ELR (cell line): ENCODE measurements at regions not wholly inside any gene's neighbourhood (a gene's known extent, or its start where the extent isn't known, plus 50 kb on each side); places are given as distances from the start of the nearest gene placed in this dataset.
"Not testable (repeated sequence)": the region's sequence is repeated elsewhere in the genome, so short reads cannot be mapped to it uniquely, and the experiment has no call there.

ENCODE experiments used
- DNase-seq: peaks from one replicate; pipeline ENCODE4 v3.0.0-alpha.2; 2015; ENCODE audit warnings: low read depth

DNA sequence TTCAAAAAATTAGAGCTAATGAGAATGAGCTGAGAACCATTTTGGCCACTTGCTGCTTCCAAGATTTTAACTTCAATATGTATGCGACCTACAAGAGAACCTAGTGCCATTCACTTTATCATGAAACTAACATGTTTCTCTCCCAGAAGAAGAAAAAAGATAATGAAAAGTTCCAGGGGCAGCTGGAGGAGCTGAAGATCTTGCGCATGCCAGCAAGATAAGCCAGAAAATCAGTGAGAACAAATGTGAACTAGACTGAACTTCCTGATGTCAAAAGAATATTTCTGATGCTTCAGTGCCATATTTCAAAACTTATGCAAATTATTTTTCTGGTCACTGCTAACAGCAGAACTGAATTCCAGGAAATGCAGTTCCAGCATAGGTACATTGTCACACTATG, 1265.1 kb downstream of the BRINP3 start:
- no peak for DNase-seq

DNA sequence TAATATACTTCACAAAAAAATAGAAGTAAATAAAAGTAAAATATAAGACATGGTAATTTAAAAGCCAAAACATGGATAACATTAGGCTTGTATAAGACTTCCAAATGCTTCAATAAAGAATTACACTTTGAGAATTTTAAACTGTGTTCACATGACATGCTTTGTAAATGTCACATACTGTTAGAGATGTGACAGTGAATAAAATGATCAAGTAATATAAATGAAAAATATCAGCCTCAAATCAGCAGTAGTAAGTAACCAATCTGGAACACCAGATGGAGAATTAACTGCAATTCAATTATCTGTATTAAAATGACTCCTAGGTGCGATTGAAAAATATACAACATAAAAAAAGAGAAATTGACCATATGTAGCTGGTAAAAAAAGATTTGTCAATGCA, 1260.8 kb downstream of the BRINP3 start:
- DNase-seq, result no peak

DNA sequence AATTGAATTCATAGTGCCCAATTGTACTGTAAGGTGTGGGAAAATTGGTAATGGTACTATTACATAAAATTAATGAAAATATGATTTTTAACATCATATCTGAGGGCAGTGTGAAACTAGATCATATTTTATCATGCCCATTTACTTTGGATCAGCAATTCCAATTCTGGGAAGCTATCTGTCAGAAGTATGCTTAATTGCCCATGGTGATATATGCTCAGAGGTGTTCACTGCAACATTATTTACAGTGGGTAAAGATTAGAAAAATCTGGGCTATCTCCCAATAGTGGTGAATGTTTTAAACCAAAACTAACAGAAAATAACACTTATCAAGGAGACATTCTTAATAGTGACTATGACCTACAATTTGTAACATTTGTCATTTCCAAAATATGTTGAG, 1260.0 kb downstream of the BRINP3 start:
- no peak for DNase-seq

DNA sequence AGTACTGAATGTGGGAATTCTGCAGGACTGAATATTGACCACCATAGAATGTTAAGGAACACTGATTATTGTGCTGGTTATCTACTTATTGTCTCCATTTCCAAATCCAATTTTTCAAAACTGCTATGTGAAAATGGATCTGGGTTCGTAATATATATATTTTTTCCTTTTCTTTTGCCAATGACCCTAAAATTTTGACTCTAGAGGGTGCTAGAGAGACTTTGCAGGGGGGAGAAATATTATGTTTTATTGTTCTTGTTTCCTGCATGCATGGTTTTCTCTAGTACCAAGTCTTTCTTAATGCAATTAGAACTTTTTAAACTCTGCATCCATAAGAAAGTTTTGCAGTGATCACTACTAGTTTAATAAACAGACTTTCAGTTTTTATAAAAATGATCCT, 1256.9 kb downstream of the BRINP3 start:
- peak; percentile 46 for DNase-seq

DNA sequence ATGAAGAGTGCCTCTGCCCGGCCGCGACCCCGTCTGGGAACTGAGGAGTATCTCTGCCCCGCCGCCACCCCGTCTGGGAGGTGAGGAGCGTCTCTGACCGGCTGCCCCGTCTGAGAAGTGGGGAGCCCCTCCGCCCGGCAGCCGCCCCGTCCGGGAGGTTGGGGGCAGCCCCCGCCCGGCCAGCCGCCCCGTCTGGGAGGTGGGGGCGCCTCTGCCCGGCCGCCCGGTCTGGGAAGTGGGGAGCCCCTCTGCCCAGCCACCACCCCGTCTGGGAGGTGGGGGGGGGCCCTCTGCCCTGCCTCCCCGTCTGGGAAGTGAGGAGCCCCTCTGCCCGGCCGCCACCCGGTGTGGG, 1251.9 kb downstream of the BRINP3 start:
- not testable (repeated sequence) for DNase-seq

DNA sequence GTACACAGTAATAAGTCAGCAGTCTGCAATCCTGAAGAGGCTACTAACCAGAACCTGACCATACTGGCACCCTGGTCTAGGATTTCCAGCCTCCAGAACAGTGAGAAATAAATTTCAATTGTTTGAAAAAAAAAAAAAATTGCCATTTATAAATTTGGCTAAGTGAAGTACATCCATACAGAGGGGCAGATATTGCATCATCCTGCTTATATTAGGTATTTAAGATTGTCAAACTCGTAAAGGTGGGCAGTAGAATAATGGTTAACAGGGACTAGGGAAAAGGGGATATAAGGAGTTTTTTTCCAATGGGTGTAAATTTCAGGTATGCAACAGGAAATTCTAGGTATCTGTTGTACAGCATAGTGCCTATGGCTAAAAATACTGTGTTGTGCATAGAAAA, 1250.9 kb downstream of the BRINP3 start:
- no peak for DNase-seq

DNA sequence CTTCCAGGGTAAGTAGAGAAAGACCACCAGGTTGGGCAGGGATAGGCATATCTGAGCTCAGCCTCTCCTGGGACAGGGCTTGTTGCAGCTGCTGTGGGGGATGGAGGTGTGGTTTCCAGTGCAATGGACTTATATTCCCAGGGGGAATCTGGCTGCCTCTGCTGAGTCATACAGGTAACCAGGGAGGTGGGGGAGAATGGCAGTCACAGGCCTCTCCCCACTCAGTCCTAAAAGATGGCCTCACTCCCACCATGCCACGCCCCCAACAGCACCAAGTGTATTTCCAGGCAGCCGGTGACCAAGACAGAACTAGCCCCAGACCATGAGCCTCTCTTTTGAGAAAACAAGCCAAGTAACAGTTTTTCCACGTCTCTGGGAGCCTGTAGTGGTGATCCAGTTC, 1240.7 kb downstream of the BRINP3 start:
- no peak for DNase-seq

DNA sequence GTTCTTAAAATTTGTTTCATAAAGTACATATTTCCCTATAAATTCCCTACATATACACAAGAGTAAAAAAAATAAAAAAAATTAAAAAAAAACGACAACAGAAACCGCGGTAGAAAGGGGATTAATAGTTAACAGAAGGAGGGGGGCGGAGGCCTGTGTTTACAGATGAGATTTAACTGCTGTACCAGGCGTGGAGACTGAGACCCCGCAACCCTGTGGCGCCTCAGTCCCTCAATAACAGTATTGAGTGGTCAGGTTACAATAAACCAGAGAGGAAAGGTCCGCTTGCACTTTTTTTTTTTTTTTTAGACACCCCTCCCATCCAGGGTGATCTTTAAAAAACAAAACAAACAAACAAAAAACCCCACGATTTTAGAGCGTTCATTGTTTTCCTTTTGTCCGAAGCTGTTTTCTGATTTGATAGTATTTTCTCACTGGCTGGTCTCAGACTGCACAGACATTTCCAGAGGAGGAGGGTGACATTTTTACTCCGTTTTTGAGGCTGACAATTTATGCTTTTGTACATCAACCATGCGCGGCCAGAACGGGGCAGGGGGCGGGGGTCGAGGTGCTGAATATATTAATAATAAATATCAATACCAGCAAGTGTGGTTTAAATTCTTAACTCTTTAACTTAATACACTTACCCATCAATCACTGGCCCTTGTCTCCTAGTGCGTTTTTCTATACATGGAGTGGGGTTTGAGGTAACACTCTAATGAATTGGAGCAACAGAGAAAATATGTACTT, 1223.9 kb downstream of the BRINP3 start:
- DNase-seq, result no peak

DNA sequence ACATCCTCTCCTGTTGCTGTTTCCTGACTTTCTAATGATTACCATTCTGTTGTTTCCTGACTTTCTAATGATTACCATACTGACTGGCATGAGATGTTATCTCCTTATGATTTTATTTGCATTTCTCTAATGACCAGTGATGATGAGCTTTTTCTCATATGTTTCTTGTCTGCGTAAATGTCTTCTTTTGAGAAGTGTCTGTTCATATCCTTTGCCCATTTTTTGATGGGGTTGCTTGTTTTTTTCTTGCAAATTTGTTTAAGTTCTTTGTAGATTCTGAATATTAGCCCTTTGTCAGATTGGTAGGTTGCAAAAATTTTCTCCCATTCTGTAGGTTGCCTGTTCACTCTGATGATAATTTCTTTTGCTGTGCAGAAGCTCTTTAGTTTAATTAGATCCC, 1216.5 kb downstream of the BRINP3 start:
- DNase-seq, result not testable (repeated sequence)

DNA sequence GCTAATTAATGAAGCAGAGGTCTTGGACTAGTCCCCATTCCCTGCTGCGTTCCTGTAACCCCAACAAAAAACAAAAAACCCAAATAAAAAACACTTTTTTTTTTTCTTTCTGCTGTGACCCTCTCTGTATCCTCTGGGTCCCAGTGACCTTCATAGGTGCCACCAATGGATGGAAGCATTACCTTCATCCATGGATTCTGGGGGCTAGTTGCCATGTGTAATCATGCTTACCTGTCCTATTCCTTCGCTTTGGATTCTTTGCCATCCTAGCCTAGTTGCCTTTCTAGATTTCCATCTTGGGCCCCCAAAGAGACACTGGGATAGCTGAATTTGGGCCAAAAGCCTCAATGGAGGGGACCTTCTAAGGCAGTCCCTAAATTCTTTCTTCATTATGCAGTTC, 1208.7 kb downstream of the BRINP3 start:
- DNase-seq, result peak; percentile 45

DNA sequence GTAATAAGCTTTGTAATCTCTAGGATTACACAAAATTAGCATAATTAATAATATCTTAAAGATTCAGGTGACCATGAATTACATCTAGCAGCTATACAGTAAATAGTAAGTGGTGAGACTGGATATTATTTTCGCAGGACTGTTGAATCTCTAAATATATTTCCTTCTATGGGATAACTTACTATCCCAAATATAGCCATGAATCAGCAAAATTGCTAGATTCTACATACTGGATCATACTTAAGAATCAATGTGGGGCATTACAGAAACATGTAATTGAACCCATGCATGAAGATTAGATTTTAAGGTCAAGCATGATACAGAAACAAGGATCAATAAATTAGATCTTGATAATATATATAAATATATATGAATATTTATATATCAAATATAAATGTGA, 1203.4 kb downstream of the BRINP3 start:
- no peak for DNase-seq

DNA sequence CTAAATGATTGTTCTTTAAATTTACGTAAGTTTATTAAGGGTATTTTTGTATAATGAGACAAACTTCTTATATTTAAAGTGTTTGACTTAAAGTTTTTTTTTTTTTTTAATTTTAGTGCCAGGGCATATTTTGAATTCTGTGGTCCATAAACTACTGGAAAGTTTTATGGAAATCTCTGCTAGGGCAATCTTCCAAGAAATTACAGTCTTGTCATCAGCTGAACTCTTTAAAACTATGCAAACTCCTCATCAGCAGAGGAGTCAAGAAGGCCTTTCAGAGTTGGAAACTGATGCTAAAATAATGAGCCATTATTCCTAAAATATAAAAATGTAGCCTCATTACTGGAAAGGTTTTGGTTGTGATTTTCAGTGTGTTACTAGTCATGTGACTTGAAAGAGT, 1201.9 kb downstream of the BRINP3 start:
- DNase-seq, result no peak

DNA sequence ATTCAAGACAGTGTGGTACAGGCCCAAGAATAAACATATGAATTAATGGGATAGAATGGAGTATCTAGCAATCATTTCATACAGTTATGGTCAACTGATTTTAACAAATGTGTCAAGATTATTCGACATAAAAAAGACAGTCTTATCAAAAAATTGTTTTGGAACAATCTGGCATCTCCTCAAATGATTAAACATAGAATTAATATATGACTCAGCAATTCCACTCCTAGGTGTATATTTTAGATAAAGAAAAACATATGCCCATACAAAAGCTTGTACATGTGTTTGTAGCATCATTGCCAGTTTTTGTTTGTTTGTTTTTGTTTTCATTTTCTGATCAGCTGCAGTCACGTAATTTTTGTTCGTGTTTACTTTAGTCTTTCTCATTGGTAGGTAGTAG, 1188.3 kb downstream of the BRINP3 start:
- DNase-seq, result no peak

DNA sequence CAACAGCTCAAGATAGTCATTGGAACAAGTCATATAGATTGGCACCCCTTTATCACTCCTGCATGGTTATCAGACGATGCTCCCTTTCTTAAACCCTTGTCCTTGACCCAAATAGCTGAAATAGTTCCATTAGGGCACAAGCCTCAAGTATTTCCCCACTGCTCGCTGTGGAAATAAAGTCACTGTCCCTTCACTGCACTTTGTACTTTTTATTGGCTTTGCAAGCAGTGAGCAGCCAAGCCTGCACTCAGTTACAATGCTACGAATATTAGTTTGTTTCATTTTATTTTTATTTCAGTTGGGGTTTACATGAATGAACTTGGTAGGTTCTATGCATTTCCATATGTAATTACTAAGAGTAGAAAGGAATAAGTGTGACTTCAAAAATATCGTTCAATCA, 1176.4 kb downstream of the BRINP3 start:
- DNase-seq, result no peak

DNA sequence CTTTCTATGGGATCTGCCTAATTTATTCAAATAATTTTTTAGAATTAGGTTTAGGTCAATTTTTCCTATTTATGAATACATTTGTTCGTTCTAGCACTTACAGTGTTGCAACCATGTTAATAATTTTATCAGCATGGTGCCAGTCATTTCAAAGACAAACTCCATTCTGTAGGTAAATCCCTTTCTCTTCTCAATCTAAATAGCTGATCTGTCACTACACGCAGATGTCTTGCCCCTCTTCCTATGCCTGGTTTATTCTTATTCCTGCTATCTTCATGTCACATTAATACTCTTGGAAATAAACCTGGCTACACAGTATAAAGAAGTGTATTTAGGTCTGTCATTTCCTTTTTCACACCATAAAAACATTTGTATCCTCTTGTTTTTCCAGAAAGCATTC, 1172.4 kb downstream of the BRINP3 start:
- no peak for DNase-seq

DNA sequence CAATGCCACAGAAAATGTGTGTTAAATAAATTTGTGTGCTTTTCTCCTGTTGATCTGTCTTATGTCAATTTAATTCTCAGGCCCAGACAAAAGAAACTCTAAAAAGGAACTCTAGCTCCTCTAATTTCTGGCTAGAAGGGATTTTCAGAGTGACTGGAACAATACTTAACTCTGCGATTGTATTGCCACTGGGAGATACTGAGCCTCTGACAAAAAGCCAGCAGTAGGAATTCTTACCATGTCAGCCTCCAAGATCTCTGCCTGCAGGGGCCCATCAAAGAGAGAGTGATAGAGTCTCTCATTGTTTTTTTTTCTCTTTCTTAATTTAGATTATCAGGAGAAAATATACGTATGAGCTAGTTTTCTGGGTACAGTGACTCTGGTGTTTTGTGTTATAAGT, 1165.7 kb downstream of the BRINP3 start:
- no peak for DNase-seq

DNA sequence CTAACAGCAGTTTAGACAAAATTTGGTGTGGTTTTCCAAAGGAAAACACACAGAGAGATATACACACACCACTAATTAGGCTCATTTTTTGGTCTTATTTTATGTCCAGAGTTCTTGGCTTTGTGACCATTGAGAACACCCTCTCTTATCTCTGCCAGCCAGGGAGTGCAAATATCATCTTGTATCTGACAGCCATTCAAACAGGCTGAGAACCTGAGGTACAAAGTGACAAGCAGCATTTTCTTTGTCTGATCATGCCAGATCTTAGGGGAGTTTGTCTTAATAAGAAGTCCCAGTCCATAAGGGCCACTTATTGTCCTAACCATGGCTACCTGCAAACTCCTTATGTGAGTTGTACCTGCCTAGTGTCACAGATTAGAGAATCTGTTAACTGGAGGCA, 1165.2 kb downstream of the BRINP3 start:
- DNase-seq, result no peak

DNA sequence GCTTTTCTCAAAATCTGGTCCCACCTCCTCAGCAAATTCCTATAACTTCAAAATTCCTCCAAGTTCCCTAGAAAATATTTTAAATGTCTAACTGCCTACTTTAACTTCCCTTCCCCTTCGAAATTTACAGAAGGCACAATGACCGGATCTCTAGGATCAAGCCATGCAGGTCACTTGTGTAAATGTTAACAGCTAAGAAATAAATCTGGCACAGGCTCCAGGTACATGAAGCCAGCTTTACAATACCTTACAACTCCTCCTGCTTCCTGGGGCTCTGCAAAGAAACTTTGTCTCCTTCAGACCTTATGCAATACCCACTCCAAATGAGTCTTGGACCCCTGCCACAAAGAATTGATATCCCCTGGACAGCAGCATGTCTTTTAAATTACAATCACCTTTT, 1164.2 kb downstream of the BRINP3 start:
- no peak for DNase-seq

DNA sequence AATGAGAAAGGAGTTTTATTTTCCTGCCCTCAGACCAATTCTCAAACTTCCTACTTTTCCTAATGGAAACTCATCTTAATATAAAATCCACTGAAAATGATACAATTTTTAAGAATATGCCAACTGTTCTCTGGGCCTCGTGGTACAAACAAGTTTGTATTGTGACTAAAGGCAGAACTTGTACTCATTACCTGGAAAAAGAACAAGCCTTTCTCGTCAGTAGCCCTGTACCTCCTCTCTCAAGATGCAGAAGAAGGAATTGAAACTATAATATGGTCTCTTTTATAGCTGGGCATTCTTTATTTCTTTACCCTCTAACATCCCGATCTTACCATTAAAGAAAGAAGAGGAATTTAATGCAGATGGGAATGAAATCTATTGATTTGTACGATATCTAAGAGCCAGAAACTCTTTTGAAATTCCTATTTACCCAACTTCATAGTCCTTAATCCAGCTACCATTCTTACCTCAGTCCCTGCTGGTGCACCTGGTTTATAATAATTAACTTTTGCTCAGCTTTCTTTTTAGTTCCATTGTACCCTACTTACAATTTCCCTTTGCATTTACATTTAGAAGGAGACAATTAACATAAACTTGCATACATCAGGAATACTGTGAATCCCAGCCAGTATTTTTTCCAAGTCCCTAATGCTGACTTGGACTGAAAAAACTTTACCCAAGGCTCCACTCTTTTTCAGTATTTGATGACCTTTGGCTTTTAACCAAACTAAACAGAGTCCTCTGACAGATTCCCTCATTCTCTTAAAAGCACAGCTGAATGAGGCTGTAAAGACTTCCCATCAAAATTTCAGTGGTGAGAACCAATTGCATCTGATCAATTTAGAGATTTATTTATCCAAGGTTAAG, 1162.4 kb downstream of the BRINP3 start:
- no peak for DNase-seq

DNA sequence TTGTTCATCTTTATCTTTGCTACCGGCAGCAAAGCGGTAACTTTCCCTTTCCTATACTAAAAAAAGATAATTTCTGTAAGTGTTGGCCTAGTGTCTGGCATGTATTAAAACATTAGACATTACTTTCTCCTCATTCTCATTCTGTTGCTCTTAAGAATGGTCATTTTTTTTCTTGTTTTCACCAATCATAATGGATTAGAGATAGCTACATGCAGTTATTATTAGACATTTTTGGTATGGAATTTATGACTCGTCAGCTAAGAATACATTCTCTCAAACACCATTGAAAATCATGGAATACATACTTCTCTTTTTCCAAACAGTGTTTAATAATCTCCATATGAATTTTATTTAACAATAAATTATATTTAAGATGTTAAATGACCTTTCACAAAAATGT, 1154.6 kb downstream of the BRINP3 start:
- peak; percentile 49 for DNase-seq

DNA sequence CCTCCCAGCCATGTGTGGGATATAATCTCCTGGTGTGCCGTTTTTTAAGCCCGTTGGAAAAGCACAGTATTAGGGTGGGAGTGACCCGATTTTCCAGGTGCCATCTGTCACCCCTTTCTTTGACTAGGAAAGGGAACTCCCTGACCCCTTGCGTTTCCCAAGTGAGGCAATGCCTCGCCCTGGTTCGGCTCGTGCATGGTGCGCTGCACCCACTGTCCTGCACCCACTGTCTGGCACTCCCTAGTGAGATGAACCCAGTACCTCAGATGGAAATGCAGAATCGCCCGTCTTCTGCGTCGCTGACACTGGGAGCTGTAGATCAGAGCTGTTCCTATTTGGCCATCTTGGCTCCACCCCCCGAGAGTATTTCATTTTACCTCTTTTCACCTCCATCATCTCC, 1146.6 kb downstream of the BRINP3 start:
- DNase-seq, result not testable (repeated sequence)

DNA sequence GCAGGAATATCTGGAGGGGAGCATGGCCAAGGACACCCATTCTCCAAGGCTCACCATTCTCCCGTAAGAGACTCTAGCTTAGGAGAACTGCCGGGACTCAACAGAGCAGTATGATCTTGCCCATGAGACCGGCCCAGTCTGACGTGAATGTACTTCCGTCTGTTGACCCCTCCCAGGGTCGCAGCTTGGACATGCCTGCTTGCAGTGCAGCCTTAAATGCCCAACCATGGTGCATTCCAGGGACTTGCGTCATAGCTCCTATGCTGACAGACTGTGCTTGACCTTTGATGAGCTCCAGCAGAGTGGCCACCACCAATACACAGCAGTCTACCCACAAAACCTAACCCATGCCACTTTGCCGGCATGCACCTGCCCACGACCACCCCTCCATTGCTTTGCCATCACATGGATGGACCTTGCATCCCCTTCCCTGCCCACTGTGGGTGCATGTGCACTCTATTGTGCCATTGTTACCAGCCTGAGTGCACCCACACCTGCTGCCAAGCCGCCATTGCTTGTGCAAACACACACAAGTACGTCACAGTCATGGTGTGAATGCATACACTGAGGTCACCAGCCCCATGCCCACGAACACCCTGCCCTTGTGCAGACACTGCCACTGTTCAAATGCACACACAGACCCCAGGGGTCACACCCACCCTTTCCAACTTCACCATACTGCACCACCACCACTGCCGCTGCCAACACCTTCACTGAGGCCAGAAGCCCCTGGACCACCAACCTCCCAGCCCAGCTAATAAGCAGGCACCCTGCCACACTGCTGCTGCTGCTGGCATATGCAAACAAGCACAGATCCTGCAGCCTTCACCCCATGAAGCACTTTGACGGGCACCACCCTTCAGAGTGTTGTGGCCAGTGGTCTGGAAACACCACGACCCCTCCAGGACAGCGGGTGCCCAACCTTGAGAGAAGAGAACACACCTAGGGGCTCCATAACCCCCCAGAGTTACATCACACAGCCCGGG, 1141.3 kb downstream of the BRINP3 start:
- DNase-seq, result no peak
